Fibroblast of pulmonary artery (primary cell): ENCODE measurements at regions not wholly inside any gene's neighbourhood (a gene's known extent, or its start where the extent isn't known, plus 50 kb on each side); places are given as distances from the start of the nearest gene placed in this dataset.

Experiments used
- DNase-seq: peaks from one replicate; pipeline ENCODE4 v3.0.0-alpha.2; 2010; ENCODE audit warnings: low read depth
- H3K4me3 ChIP-seq: replicated peaks from 2 replicates; pipeline ENCODE4 v1.5.1; 2011; ENCODE audit warnings: low read depth, mild to moderate bottlenecking, control low read depth, low read length, moderate library complexity
- TF ChIP-seq, protein P1 (sequence below): IDR thresholded peaks from 2 replicates; pipeline ENCODE4 v1.5.1; 2011; ENCODE audit warnings: mild to moderate bottlenecking, control low read depth, low read length, inconsistent platforms; ENCODE audit errors: missing control alignments

GRCh38 chr12:87930033-87930432, 99.2 kb downstream of the C12orf50 start:
- TF ChIP-seq, protein P1, sequence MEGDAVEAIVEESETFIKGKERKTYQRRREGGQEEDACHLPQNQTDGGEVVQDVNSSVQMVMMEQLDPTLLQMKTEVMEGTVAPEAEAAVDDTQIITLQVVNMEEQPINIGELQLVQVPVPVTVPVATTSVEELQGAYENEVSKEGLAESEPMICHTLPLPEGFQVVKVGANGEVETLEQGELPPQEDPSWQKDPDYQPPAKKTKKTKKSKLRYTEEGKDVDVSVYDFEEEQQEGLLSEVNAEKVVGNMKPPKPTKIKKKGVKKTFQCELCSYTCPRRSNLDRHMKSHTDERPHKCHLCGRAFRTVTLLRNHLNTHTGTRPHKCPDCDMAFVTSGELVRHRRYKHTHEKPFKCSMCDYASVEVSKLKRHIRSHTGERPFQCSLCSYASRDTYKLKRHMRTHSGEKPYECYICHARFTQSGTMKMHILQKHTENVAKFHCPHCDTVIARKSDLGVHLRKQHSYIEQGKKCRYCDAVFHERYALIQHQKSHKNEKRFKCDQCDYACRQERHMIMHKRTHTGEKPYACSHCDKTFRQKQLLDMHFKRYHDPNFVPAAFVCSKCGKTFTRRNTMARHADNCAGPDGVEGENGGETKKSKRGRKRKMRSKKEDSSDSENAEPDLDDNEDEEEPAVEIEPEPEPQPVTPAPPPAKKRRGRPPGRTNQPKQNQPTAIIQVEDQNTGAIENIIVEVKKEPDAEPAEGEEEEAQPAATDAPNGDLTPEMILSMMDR, result no peak
- H3K4me3 ChIP-seq, result no peak overlapping the region
- peak; percentile 58 for DNase-seq

DNA sequence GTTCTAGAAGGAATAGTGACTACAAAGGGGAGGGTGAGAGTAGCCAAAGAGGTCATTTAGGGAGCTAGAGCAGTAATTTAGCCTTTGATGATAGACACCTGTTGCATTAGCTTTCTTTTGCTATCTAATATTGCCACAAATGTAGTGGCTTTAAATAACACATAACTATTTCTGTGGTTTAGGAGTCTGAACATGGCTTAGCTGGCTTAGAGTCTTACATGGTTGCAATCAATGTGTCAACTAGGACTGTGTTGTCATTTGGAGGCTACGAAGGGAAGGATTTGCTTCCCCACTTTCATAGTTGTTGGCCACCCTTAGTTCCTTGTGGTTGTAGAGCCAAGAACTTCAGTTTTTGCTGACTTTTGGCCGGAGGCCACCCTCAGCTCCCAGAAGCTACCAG, 99.9 kb downstream of the C12orf50 start:
- DNase-seq, result no peak
- no peak overlapping the region for H3K4me3 ChIP-seq
- TF ChIP-seq, protein P1, result no peak

DNA sequence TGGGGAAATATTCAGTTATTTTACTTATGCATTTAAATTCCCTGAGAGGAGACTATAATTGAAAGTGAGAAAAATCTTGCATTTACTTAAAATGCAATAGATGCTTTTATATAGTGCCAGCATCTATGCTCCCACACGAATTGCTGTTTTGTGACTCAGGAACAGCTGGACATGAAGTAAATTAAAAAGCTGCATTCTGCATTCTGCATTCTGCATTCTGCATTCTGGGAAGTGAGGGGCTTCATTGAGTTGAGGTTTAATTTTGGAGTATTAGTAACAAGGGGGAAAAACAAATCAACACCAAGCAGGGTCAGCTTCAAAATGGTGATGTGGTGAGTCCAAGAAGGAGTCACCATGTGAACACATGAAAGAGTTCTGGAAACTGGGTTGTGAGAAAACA, 101.2 kb downstream of the C12orf50 start:
- no peak overlapping the region for H3K4me3 ChIP-seq
- no peak for DNase-seq
- TF ChIP-seq, protein P1, result no peak

DNA sequence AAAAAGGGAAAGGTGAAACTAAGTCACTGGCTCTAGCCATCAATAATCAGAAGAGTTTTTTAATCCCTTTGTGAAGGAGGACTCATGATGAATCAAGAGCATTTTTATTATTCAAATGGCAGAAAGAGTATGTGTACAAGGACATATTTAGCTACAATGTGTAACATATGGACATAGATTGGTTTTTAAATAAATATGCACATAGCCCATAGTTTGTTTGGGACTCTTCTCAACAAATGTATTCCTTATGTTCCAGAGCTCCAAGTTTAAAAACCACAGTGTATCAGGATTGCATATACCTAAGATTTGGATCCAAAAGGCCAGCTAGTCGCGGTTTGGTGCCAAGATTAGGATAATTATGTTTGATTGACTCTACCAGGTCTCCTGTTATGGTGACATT, 104.2 kb downstream of the C12orf50 start:
- H3K4me3 ChIP-seq, result no peak overlapping the region
- TF ChIP-seq, protein P1, result no peak
- no peak for DNase-seq

- DNase-seq, result no peak
- H3K4me3 ChIP-seq, result no peak overlapping the region
- TF ChIP-seq, protein P1, result no peak
Measured at GRCh38 chr12:87924149-87924548, 105.1 kb downstream of the C12orf50 start.

- no peak overlapping the region for H3K4me3 ChIP-seq
- TF ChIP-seq, protein P1, result no peak
- DNase-seq, result no peak
Measured at GRCh38 chr12:87923361-87923760, 105.8 kb downstream of the C12orf50 start.

DNA sequence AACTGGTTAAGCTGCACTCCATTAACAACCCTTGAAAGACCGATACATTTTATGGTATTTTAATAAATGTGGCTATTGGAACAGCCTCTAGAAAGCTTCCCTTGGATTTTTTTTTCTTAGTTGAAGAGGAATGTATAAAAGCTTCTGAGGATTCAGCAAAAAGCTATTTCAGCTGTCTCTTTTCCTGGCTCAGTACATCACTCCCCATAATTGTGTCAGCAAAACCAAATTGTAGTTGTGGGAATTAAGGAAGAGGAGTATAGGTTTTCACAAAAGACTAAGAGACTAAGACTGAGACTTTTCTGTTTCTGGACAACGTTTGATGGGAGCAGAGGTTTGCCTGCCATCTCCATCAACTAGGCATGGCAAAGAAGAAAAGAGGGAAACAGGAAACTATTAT, 106.5 kb downstream of the C12orf50 start:
- no peak for DNase-seq
- no peak overlapping the region for H3K4me3 ChIP-seq
- TF ChIP-seq, protein P1, result no peak
